OCI-LY3 (cell line): ENCODE measurements at regions not wholly inside any gene's neighbourhood (a gene's known extent, or its start where the extent isn't known, plus 50 kb on each side); places are given as distances from the start of the nearest gene placed in this dataset.

Source experiments
- H2AFZ ChIP-seq: fragments of 200-600, 300-600 bp; shearing (Covaris generic); 2 replicates; pipeline ENCODE4 v1.6.0; 2014; ENCODE audit warnings: antibody characterized with exemption, low read depth, low read length
- H3K27ac ChIP-seq: fragments of 200-600, 300-600 bp; sonication (generic); 2 replicates; pipeline ENCODE4 v1.5.1; 2014; ENCODE audit warnings: mild to moderate bottlenecking, low read length, moderate library complexity, mixed read lengths
- H3K27me3 ChIP-seq: fragments of 200-600, 300-600 bp; sonication (generic); 2 replicates; pipeline ENCODE4 v1.6.1; 2014; ENCODE audit warnings: low read depth, low read length, mixed read lengths
- H3K36me3 ChIP-seq: fragments of 200-600, 300-600 bp; sonication (generic); replicated peaks from 2 replicates; pipeline ENCODE3; 2014; ENCODE audit warnings: low read depth, low read length, mixed read lengths
- H3K4me1 ChIP-seq: fragments of 300-600, 200-600 bp; sonication (generic); 2 replicates; pipeline ENCODE4 v1.6.1; 2014; ENCODE audit warnings: low read length, mixed read lengths
- H3K4me2 ChIP-seq: fragments of 200-600, 300-600 bp; sonication (generic); 2 replicates; pipeline ENCODE4 v1.6.1; 2014; ENCODE audit warnings: low read length, mixed read lengths
- H3K4me3 ChIP-seq: fragments of 300-600, 200-600 bp; sonication (generic); 2 replicates; pipeline ENCODE4 v1.5.1; 2014; ENCODE audit warnings: antibody characterized with exemption, mild to moderate bottlenecking, low read length, moderate library complexity
- H3K79me2 ChIP-seq: fragments of 300-600, 200-600 bp; shearing (Covaris generic); 2 replicates; pipeline ENCODE4 v1.6.1; 2014; ENCODE audit warnings: mild to moderate bottlenecking, low read length, mixed read lengths
- H3K9ac ChIP-seq: fragments of 300-600, 200-600 bp; shearing (Covaris generic); 2 replicates; pipeline ENCODE4 v1.6.0; 2014; ENCODE audit warnings: mild to moderate bottlenecking, low read length, moderate library complexity
- H3K9me3 ChIP-seq: fragments of 200-600, 300-600 bp; shearing (Covaris generic); 2 replicates; pipeline ENCODE4 v1.6.1; 2014; ENCODE audit warnings: low read length, mixed read lengths; ENCODE audit not compliant: insufficient read depth
- H4K20me1 ChIP-seq: fragments of 200-600, 300-600 bp; sonication (generic); 2 replicates; pipeline ENCODE4 v1.6.1; 2016; ENCODE audit warnings: low read length, mixed read lengths; ENCODE audit not compliant: insufficient read depth
- CTCF ChIP-seq: fragments of 200-600, 300-600 bp; sonication (generic); IDR thresholded peaks from 2 replicates; pipeline ENCODE4 v1.5.1; 2014; ENCODE audit warnings: antibody characterized with exemption, low read length, low read depth
- EZH2phosphoT487 ChIP-seq: fragments of 200-600 bp; shearing (Covaris generic); IDR thresholded peaks from 2 replicates; pipeline ENCODE4 v1.6.1; 2018; ENCODE audit warnings: antibody characterized with exemption, mixed run types, low read depth

DNA sequence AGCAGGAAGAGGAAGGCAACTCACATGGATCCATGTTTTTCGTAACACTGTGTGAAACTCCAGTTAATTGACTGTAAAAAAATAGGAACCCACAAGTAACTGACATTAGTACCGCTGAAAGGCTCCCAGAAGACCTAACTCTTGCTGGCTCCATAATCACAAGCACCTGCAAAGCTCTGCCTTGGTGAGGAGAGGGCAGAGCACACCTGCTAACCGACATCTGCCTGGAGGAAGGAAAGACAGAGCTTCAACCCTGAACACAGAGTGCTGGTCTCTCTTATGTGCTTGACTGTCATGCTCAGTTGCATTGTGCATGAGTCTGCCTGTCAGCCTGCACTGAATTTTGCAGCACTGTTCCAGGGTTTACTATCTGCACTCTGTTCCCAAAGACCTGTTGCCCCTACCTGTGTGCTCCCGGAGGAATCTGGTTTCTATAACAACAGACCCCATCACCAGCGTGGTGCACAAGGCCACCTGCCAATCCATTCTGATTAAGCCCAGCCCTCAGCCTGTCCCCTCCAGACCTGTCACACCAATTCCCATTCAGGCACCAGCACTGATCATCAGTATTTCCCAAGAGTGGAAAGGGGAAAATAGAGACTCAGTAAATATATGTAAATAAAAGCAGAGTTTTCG is 63.1 kb upstream of the ANKRD1 start:
- no peaks in the 10 kb centered on the region for H3K9me3 ChIP-seq
- H2AFZ ChIP-seq, result peak overlapping the region; percentile 76
- peaks cover 44% of the 10 kb centered on the region for H3K4me1 ChIP-seq
- H3K4me3 ChIP-seq, result no peak overlapping the region
- peak overlapping the region; percentile 25 for H3K27ac ChIP-seq
- H3K27me3 ChIP-seq, result no peaks in the 10 kb centered on the region
- H3K9ac ChIP-seq, result 0 out of 2 replicates have a peak overlapping the region, but pooled peaks have one; percentile 13
- no peaks in the 10 kb centered on the region for H3K36me3 ChIP-seq
- TF ChIP-seq CTCF, result no peak
- no peak for TF ChIP-seq EZH2phosphoT487
- peak overlapping the region; percentile 37 for H3K4me2 ChIP-seq
- H4K20me1 ChIP-seq, result no peaks in the 10 kb centered on the region
- no peaks in the 10 kb centered on the region for H3K79me2 ChIP-seq

- H3K4me2 ChIP-seq, result peak overlapping the region; percentile 37
- no peak overlapping the region; the same call in 1 of the 2 replicates for H3K27ac ChIP-seq
- no peak overlapping the region for H2AFZ ChIP-seq
- no peak overlapping the region for H3K4me3 ChIP-seq
- H3K4me1 ChIP-seq, result peaks cover 42% of the 10 kb centered on the region
- no peaks in the 10 kb centered on the region for H3K9me3 ChIP-seq
- no peaks in the 10 kb centered on the region for H3K36me3 ChIP-seq
- no peaks in the 10 kb centered on the region for H4K20me1 ChIP-seq
- no peaks in the 10 kb centered on the region for H3K79me2 ChIP-seq
- TF ChIP-seq CTCF, result no peak
- TF ChIP-seq EZH2phosphoT487, result no peak
- no peaks in the 10 kb centered on the region for H3K27me3 ChIP-seq
- H3K9ac ChIP-seq, result no peak overlapping the region; the same call in 1 of the 2 replicates
Observed at GRCh38 chr10:90984898-90985297, 64.0 kb upstream of the ANKRD1 start.

DNA sequence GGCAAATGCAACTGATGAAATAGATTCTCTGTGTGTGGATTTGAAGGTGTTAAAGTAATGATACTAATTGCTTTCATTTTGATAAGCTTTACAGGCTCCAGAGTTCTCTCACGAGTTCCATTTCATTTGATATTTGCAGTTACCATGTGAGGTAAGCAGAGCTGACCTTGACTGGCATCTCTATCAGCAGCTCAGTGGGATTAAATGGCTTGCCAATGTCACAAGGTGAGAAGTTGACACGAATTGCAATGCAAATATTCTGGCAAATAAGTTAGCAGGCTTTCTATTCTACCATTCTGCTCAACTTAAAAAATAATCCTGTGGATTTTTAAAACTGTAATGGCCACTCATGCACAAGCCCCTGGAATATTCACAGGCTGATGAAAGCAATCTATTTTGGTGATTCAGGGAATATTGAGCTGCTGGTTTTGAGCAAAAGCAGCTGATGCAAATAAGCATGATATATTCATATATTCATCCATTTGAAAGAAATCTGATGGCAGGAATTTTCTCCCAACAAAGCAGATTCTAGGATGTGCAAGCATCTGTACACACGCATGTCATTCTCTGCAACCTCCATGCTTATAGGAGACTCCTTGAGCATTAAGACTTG is 64.5 kb upstream of the ANKRD1 start:
- Histone ChIP-seq H3K4me1 (peaks cover 40% of the 10 kb centered on the region), H3K27me3 (no peaks in the 10 kb centered on the region)

More for the DNA sequence above, 64.5 kb upstream of the ANKRD1 start:
- H4K20me1 ChIP-seq, result no peaks in the 10 kb centered on the region
- H2AFZ ChIP-seq, result no peak overlapping the region
- H3K9ac ChIP-seq, result no peak overlapping the region
- H3K79me2 ChIP-seq, result no peaks in the 10 kb centered on the region
- H3K4me3 ChIP-seq, result no peak overlapping the region
- H3K36me3 ChIP-seq, result no peaks in the 10 kb centered on the region
- no peaks in the 10 kb centered on the region for H3K9me3 ChIP-seq
- no peak for TF ChIP-seq EZH2phosphoT487
- no peak for TF ChIP-seq CTCF
- H3K4me2 ChIP-seq, result no peak overlapping the region
- no peak overlapping the region for H3K27ac ChIP-seq
